ENCODE measurements at regions not wholly inside any gene's neighbourhood (a gene's known extent, or its start where the extent isn't known, plus 50 kb on each side); places are given as distances from the start of the nearest gene placed in this dataset.
"Not testable (repeated sequence)": the region's sequence is repeated elsewhere in the genome, so short reads cannot be mapped to it uniquely, and the experiment has no call there.

GRCh38 chr7:113548137-113548536 lies 370.7 kb downstream of the PPP1R3A start:
- DNase-seq (ENCODE audit: low read depth), result no peak
- in situ Hi-C loops (cut with HindIII; ENCODE audit: low pct_unique_long_range_greater_than_20kb, low sequenced_read_pairs), result no loop called here

DNA sequence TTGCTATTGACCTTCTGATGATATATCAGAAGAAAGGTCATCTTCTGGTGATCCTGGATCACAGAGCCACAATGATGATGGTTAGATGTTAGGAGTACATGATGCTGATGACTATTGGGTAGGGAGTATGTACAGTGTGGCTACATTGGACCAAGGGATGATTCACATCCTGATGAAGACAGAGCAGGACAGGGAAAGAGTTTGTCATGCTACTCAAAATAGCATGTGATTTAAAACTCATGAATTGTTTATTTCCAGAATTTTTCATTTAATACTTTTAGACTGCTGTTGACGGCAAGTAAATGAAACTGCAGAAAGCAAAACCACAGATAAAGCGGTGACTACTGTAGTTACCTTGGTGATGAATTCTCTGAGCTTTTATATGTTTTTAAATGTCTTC lies 397.3 kb downstream of the PPP1R3A start:
- no peak for DNase-seq (ENCODE audit: low read depth)
- in situ Hi-C loops (cut with HindIII; ENCODE audit: low pct_unique_long_range_greater_than_20kb, low sequenced_read_pairs), result no loop called here

DNA sequence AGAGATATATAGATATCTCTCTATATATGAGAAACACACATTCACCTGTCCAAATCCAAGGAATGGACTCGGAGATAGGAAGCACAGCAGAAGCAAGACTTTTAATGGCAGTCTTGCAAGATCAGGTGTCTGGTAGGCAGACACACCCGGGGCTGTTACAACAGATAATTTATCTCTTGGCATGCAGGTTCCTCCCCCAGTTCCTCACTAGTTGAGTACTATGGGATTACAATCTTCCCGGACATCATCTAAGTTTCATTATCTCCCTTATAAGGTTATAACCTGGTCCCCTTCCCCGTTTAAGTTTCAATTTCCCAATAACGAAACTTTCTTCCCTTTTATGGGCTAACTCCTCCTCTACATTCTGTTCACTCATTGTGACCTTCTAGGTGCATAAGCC lies 399.3 kb downstream of the PPP1R3A start:
- in situ Hi-C loops (cut with HindIII; ENCODE audit: low pct_unique_long_range_greater_than_20kb, low sequenced_read_pairs), result no loop called here
- no peak for DNase-seq (ENCODE audit: low read depth)

DNA sequence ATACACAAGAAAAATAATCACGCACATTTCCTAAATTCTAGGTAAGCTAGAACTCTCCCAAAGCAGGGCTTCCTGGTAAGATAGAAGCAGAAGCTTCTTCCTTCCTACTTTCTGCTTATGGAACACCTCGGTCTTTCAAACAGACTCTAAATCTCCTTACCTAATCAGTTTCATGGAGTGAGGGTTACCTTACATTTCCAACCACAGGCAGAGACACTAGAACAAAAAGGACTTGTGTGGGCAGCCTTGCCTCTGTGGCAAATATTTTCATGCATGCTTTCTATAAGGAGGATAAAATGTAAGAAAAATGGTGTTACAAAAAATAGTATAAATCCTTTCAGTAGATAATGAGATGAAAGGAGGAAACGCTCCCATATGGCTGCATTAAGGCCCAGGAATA lies 386.3 kb upstream of the SMIM30 start:
- DNase-seq (ENCODE audit: low read depth), result no peak
- in situ Hi-C loops (cut with HindIII; ENCODE audit: low pct_unique_long_range_greater_than_20kb, low sequenced_read_pairs), result no loop called here

GRCh38 chr7:113504142-113504541 lies 385.8 kb upstream of the SMIM30 start:
- in situ Hi-C loops (cut with HindIII; ENCODE audit: low pct_unique_long_range_greater_than_20kb, low sequenced_read_pairs), result no loop called here
- DNase-seq (ENCODE audit: low read depth), result no peak

DNA sequence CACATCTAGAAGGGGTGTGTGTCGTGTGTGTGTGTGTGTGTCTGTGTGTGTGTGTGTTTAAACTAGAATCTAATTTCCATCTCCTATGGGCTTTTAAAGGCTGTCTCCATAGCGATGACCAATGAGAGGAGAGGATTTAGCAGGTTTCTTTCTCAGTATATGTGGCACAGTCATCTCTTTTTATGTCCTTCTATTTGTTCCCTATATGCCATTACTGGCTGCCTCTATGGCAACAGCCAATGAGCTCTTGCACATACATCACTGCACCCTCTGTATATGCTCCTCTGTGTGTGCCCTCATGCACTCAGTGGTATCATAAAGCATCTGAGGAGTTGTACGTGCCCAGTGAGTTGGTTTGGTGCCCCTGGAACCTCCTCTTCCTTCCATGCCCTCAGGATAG lies 378.2 kb upstream of the SMIM30 start:
- in situ Hi-C loops (cut with HindIII; ENCODE audit: low pct_unique_long_range_greater_than_20kb, low sequenced_read_pairs); DNase-seq (ENCODE audit: low read depth): not testable (repeated sequence)

- in situ Hi-C loops (cut with HindIII; ENCODE audit: low pct_unique_long_range_greater_than_20kb, low sequenced_read_pairs); DNase-seq (ENCODE audit: low read depth): not testable (repeated sequence)
These were observed 376.6 kb upstream of the SMIM30 start for GRCh38 chr7:113494797-113495566.

GRCh38 chr7:113491305-113491704 lies 373.0 kb upstream of the SMIM30 start:
- in situ Hi-C loops (cut with HindIII; ENCODE audit: low pct_unique_long_range_greater_than_20kb, low sequenced_read_pairs), result no loop called here

DNA sequence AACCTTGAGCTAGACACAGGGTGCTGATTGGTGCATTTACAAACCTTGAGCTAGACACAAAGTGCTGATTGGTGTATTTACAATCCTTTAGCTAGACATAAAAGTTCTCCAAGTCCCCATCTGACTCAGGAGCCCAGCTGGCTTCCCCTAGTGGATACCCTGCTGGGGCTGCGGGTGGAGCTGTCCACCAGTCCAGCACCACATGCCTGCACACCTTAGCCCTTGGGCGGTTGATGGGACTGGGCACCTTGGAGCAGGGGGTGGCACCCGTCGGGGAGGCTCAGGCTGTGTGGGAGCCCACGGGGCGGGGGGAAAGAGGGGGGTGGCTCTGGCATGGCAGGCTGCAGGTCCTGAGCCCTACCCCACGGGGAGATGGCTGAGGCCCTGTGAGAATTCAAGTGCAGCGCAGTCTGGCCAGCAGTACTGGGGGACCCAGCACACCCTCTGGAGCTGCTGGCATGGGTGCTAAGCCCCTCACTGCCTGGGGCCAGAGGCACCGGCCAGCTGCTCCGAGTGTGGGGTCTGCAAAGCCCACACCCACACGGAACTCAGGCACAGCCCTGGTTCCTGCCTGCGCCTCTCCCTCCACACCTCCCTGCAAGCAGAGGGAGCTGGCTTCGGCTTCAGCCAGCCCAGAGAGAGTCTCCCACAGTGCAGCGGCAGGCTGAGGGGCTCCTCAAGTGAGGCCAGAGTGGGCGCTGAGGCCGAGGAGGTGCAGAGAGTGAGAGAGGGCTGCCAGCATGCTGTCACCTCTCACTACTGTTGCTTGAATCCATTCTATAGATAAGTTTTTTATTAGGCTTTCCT lies 369.8 kb upstream of the SMIM30 start:
- DNase-seq (ENCODE audit: low read depth), result no peak
- in situ Hi-C loops (cut with HindIII; ENCODE audit: low pct_unique_long_range_greater_than_20kb, low sequenced_read_pairs), result no loop called here

More at GRCh38 chr7:113491305-113491704, 373.0 kb upstream of the SMIM30 start:
- no peak for DNase-seq (ENCODE audit: low read depth)

DNA sequence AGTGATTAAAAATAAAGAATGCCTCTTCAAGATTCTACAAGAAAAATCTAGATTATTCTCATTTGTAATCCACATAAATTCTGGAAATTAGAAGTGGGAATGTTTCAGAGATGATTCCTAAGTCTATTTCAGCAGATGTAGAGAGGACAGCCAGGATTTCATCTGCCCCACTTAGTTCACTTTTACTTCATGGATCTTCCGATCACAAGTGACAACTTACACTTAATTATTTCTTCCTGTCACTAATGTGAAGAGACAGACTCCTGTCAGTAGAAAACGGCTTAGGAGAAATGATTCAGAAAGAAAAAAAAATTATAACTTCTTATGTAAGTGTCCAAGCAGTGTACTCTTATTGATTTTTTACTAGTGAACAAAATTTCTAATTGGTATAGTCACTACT lies 368.2 kb upstream of the SMIM30 start:
- DNase-seq (ENCODE audit: low read depth), result no peak
- in situ Hi-C loops (cut with HindIII; ENCODE audit: low pct_unique_long_range_greater_than_20kb, low sequenced_read_pairs), result no loop called here

DNA sequence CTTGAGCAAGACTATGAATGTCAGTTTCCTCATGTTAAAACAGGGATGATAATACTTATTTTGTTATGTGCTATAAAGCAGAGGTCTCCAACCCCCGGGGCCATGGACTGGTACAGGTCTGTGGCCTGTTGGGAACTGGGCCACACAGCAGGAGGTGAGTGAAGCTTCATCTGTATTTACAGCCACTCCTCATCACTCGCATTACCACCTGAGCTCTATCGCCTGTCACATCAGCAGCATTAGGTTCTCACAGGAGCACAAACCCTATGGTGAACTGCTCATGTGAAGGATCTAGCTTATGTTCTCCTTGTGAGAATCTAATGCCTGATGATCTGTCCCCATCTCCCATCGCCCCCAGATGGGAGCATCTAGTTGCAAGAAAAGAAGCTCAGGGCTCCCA lies 365.3 kb upstream of the SMIM30 start:
- in situ Hi-C loops (cut with HindIII; ENCODE audit: low pct_unique_long_range_greater_than_20kb, low sequenced_read_pairs), result no loop called here
- DNase-seq (ENCODE audit: low read depth), result no peak

DNA sequence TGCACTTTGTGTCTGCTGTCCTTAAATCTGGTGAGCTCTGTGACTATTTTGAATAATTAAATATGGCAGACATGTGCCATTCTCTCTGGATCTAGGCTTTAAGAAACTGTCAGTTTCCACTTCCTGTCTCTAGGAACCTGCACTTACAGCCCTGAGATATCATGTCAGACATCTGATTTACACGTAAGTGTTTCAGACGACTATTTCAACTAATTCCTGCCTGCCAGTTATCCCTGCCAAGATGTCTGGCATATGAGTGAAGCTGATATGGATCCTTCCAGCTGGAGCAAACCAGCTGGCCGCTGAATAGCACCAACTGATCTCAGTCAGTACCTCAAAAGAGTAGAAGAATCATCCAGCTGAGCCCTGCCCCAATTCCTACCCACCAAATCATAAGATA lies 362.2 kb upstream of the SMIM30 start:
- in situ Hi-C loops (cut with HindIII; ENCODE audit: low pct_unique_long_range_greater_than_20kb, low sequenced_read_pairs), result no loop called here
- no peak for DNase-seq (ENCODE audit: low read depth)

DNA sequence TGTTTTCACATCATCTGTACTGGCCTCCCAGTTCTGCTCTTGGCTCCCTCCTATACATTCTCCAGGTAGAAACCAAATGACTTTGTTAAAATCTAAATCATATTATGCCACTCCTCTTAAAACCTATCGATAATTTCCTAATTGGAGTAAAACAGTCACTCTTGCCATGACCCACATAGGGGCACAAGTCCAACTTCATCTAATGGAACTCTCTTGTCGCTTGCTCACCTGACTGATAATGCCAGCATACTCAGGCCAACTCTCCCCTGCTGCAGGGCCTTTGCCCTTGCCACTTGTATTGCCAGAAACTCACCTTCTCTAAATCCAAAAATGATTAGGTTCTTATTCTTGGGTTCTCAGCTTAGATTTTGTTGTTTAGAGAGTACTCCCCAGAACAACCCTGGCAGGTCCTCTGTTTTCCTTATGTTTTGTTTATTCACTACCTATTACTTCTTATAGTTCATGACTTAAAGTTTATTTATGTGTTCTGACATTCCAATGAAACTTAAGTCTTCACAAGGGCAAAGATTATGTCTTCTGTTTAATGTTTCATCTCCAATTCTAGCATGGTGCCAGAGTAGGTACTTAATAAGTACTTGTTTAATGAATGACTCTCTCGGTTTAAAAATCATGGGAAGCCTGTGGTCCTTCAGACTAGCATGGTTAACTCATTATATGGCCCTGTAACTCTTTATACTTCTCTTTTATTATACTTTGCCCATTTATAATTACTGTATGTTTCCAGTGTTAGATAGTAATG lies 345.9 kb upstream of the SMIM30 start:
- DNase-seq (ENCODE audit: low read depth), result no peak
- in situ Hi-C loops (cut with HindIII; ENCODE audit: low pct_unique_long_range_greater_than_20kb, low sequenced_read_pairs), result no loop called here

DNA sequence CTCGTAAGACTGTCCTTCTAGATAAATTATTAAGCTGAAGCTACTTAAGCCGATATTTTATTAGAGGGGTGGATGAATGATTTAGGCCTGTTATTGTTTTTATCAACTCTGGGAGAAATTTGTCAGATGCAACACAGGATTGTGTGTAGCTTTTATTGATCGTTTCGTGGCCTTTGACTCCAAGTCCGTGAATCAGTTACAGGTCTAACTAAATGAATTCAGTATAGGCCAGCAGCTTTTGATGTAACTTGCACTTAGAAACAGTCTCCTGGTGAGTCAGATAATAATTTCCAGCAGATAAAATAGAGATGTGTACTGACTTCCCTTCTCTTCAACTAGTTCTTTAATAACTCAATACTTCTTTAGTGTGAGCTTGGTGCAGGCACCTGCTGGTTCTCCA lies 341.7 kb upstream of the SMIM30 start:
- DNase-seq (ENCODE audit: low read depth), result no peak

DNA sequence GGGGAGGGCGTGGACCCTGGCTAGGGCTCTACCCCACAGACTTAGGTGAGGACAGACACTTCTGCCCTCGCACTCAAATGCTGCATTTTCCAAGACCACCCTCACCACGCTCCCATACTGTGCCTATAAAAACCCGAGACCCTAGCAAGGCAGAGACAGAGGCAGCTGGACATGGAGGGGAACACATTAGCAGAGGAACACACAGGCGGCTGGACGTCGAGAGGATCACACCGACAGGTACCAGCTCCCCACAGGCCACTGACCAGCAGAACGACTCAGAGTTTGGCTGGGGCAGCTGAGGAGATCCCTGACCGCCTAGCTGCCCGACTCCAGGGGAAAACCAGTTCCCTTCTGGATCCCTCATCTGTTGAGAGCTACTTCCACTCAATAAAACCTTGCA lies 338.2 kb upstream of the SMIM30 start:
- in situ Hi-C loops (cut with HindIII; ENCODE audit: low pct_unique_long_range_greater_than_20kb, low sequenced_read_pairs), result no loop called here

More for the DNA sequence above, 341.7 kb upstream of the SMIM30 start:
- in situ Hi-C loops (cut with HindIII; ENCODE audit: low pct_unique_long_range_greater_than_20kb, low sequenced_read_pairs), result no loop called here

GRCh38 chr7:113454597-113455169 lies 336.3 kb upstream of the SMIM30 start:
- in situ Hi-C loops (cut with HindIII; ENCODE audit: low pct_unique_long_range_greater_than_20kb, low sequenced_read_pairs), result no loop called here
- no peak for DNase-seq (ENCODE audit: low read depth)

More for the DNA sequence above, 338.2 kb upstream of the SMIM30 start:
- no peak for DNase-seq (ENCODE audit: low read depth)

DNA sequence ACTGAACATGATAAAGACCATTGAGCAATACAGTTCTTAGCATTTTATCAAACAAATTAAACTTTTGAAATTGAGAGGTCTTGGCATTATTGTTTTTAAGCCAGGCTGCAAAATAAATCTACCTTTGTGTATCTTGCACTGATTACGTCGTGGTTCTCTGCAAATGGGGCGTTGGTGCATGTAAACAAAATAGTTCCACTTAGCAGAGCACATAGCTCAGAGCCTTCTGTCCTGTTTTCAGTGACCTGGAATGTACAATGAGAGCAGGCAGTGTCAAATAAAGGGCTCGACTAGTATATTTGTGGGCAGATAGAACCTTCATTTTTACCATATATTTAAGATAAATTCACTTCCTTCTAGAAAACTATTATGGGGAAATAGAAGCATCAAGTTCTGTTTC lies 333.9 kb upstream of the SMIM30 start:
- in situ Hi-C loops (cut with HindIII; ENCODE audit: low pct_unique_long_range_greater_than_20kb, low sequenced_read_pairs), result no loop called here
- DNase-seq (ENCODE audit: low read depth), result no peak

GRCh38 chr7:113446791-113447190 lies 328.4 kb upstream of the SMIM30 start:
- in situ Hi-C loops (cut with HindIII; ENCODE audit: low pct_unique_long_range_greater_than_20kb, low sequenced_read_pairs), result no loop called here

DNA sequence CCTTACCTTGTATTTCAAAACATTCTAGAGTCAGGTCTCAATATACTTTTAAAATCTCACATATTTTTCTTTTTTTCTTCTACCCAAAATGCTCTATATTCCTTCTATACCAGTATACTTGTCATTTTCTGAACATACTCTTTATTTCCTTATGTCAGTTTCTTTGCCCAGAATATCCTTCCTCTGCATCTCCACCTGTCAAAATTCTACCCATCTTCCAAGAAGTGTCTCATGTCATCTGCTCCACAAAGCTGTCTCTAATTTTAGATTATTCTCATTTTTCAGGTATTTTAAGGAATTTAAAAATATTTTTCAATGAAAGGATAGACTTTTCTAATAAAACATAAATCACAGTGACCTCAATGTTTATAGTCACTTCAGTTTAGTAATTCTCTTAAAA lies 328.0 kb upstream of the SMIM30 start:
- DNase-seq (ENCODE audit: low read depth), result no peak
- in situ Hi-C loops (cut with HindIII; ENCODE audit: low pct_unique_long_range_greater_than_20kb, low sequenced_read_pairs), result no loop called here

More at GRCh38 chr7:113446791-113447190, 328.4 kb upstream of the SMIM30 start:
- DNase-seq (ENCODE audit: low read depth), result no peak
